Fibroblast of upper back skin (primary cell): ENCODE measurements at regions not wholly inside any gene's neighbourhood (a gene's known extent, or its start where the extent isn't known, plus 50 kb on each side); places are given as distances from the start of the nearest gene placed in this dataset.
A peak's percentile ranks its signal among the peaks of the same experiment; 100 is the strongest.

Source experiments
- DNase-seq: peaks from one replicate; pipeline ENCODE4 v3.0.0-alpha.2; 2013

DNA sequence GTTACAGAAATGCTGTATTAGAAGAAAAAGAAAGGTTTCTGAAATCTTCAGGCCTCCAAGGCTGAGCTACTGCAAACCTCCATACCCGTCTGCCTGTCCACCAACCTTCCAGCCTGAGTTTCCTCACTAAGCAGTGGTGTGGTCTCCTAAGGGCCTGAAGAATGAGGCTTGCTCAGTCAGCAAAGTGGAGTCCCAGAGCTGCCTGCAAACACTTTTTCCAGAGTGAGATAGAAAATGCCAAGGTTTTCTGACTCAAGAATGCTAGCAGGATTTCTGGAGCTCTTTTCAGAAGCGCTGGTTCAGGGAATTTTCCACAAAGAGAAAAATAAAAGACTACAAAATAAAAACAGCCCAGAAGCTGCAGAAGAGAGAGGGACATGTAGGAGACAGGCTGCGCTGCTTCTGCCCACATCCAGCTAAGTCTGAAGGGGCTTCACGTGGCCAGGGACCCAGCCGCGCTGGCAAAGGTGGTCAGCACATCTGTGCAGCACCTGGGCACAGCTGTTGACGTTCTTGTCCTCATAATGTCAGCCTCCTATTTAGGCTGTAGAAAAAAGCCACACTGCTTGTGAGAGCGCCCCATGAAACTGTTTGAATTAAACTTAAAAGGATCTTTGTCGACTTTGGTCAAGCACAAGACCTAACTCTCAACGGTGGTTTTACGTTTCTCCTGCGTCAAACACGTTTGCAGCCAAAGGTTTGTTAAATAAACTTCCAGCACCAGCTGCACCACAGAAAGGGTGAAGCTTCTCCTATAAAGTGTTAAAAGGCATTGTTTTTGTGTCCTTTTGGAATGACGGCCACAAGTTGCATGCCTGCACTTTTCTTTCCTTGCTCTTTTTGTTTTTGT, 209.0 kb downstream of the THBS2 start:
- peak; percentile 31 for DNase-seq

DNA sequence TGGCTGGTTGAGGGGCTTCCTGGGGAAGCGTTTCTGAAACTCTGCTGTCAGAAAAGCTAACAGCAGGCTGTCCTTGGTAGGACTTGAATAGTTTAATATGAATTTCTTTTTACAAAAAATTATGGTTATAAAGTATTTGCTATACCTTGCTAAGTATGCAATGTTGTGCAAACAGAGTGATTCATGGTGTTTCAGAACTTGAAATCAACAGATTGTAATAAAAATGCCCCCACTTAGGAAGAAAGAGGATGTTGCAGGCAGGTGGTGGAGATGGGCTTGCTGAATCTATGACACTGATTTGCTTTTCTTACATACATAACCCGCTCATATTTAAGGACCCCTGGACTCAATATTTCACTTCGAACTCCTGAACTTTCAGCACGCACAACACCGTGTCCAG, 211.6 kb downstream of the THBS2 start:
- peak; percentile 27 for DNase-seq

DNA sequence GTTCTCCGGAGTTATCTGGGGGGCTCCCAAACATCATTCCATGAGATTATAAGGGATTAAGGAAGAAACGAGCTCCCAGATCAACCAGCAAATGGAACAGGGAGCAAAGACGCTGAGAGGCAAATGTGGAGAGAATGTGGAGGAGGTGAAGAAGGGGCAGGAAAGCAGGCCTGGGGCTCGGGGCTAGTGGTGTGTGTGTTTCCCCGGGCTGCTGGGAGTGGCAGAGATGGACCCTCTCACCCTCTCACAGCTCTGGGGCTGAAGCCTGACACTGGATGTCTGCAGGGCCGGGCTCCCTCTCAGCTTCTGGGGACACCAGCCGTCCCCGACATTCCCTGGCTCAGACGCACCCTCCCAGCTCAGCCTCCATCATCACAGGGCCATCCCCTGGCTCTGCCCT, 212.6 kb downstream of the THBS2 start:
- DNase-seq, result no peak

DNA sequence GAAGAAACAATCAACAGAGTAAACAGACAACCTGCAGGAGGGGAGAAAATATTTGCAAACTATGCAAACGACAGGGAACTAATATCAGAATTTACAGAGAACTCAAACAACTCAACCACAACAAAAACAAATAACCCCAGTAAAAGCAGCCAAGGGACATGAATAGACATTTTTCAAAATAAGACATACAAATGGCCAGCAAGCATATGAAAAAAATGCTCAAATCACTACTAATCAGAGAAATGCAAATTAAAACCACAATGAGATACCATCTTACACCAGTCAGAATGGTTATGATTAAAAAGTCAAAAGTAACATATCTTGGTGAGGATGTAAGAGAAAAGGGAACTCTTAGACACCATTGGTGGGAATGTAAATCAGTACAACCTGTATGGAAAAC, 215.0 kb downstream of the THBS2 start:
- no peak for DNase-seq

DNA sequence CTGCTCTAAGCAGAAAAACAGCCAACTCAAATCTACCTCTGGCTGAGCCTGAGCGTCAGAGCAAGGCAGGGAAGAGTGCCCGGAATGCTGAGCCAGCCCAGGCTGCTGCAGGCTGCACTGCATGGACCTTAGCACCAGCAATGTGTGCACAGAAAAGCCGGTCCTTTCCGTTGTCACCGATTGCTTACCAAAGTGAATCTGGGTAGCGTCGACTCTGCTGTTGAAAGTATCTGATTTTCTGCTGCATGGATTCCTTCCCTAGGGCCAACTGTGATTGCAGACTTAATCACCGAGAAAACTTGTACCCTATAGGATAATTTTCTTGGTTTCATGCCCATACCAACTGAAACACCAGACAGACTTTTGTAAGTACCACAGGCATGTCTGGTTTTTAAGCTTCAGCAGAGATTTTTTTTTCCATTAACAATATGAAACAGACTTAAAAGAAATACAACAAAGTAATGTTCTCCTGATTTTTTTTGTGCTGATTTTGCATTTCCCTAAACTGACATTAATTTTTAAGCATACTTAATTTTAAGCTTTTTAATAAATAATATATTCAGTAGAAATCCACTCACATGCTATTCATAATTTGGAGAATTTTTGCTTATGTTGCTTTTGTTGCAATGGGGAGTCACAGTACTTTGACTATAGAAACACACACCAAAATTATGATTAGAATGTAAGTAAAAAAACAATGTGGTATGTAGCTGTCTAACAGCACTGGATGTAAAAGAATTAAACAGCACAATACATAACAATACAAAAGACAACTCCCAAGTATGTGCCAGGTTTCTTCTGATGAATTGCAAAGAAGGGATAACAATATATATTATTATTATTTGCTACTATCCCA, 218.0 kb downstream of the THBS2 start:
- DNase-seq, result peak; percentile 92

DNA sequence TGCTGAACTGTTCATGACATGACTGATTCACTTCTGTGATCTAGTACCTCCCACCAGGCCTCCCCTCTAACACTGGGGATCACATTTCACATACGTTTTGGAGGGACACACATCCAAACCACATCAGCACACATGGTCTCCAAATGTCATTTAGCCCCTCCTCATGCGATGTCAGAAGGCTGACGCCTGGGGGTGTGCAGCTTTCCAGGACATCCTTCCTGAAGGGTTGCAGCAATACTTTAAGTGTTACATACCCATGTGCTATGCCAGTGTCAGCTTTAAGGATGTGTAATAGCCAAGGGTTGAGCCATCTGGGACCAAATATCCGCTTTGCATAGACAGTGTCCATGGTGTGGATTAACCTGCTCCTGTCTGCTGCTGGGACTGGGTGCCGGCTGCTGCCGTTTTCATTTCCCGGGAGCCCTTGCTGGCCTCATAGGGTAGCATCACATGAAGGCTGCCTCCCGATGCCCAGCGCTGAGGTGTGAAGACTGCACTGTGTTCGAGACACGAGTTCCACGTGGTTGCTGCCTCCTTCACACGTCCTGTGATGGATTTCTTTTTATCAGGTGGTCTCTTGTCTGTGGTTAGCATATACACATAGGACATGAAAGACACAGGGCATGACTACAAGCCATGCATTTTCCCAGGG, 219.0 kb downstream of the THBS2 start:
- peak; percentile 89 for DNase-seq

DNA sequence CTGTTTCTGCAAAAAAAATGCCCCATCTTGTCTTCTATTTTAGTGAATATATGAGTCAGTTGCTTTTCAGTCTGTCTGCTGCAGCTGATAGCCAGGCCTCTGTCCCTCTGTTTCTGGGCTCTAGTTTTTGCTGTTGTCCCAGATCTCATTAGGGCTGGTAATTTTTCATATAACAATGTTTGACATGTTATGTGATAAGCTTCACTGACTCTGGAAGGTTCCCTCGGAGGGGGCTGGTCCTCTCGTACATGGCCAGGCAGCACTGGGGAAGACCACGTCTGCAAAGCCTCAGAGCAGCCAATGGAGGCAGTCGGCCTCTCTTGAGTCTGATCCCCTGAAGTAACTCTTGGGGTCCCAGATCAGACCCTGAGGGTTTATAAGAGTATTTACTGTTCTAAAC, 223.8 kb downstream of the THBS2 start:
- DNase-seq, result no peak

DNA sequence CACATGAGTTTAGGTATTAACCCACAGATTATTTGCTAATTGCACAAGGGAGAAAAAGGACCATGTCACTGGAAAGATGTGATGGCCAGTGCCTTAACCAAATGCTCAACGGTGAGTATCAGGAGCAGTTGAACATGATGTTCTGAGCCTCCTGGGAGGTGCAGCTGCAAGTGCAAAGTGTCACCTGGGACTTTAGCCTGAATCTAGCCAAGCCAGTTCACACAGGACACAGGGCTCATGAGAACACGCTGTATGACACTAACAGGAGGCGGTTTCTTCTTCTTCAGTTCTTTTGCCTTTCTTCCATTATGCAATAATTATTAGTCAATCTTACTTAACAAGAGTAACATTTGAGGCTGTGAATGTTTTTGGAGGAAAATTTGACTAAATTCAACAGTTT, 225.3 kb downstream of the THBS2 start:
- no peak for DNase-seq

DNA sequence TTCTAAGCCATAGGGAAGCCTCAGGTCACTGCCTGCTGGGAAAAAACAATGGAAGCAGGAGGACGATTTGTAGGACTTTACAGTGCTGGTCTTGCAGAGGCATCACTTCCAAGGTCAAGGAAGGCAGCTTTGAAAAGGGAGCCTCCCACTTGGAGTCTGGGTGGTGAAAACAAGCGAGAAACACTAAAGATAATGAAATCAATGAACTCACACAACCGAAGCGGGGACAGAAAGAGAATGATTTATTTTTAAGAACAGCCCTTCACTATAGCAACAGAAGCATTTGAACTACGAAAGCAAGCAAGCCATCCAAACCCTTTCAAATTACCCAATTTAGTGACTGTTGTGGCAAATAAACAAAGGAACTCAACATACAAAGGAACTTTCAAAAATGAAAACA, 227.5 kb downstream of the THBS2 start:
- no peak for DNase-seq

DNA sequence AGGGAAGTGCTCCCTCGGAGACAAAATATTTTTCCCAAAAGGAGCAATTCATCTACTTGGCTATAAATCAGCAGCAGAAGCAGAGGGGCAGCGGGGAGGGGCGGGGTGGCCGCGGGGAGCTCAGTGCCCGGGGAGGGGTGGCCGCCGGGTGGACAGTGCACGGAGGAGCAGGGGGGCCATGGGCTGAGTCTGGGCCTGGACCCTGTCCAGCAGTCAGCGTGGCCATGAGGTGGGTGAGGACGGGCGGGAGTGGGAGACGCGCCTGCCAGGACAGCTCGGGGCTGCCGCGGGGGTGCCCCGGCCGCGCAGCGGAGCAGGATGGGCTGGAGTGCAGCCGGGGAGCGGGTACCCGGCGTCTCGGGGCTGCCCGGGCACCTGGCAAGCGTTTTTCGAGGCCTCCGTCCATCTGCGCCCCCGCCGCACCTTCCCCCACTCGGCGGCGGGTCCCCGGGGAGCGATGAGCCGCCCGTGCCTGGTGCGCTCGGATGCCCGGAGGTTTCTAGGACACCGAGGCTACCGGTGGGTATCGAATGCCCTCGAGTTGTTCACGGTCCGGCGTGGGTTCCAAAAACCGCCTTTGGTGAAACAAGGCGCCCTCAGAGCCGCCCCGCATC, 229.5 kb downstream of the THBS2 start:
- DNase-seq, result no peak

DNA sequence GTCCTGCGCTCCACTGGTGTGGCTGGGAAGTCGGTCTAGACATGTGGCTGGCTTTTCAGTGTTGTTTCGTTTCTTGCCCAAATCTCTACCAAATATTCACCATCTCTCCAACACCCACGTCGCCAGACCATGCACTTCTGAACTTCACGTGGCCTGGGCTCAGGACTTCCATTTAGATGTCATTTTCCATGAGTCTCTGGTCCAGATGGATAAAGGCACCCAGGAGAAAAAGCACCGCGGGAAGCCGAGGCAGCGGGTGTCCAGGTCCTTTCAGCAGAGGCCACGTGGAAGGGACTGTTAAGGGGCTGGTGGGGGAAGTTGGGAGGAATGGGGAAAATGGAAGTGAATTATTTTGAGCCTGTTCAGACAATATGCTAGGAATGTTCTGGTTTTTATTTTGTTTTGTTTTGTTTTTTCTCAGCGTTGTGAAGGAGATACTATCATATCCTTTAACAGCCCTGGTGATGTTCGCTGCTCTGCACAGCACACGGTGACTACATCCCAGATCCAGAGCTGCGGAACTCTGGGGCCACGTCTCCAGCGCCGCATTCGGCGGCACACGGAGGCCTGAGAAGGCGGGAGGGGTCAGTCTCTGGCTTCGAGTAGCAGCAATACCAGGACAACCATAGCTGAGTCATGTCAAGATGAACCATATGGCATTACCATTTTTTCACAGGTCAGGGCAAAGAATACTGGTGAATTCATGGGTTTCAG, 230.3 kb downstream of the THBS2 start:
- no peak for DNase-seq

DNA sequence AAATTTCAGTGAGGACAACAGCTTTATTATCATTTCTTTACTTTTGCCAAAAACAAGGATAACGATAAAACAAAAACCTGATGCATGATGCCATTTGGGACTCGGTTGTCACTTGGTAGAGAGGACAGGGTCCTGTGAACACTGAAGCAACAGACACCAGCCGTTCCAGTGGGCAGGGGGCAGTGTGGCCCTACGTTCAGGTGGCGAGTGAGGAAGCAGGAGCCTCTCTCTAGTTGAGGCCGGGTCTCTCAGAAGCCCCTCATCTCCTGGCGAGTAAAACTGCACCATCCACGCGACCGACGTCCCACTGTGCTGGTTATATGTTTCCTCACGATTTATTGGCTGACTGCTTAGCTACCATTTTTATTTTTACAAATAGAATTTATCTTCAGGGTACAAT, 231.6 kb downstream of the THBS2 start:
- DNase-seq, result no peak

DNA sequence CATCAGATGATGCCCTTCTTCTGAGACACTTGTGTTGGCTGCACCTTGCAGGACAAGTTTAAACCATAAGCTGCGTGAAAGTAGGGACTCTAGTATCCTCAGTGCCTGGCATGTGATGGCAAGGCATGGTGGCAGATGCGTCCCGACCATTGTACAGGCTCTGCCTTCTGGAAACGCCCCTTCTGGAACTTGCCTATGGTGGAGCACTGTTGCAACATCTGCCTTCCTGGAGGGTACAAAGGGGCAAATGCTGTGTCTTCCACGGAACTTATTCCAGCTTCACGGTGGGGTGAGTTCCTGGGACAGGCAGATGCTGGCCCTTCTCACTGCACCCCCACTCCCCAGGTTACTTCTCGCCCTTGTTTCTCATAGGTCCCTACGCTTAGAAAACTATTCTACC, 232.8 kb downstream of the THBS2 start:
- no peak for DNase-seq

DNA sequence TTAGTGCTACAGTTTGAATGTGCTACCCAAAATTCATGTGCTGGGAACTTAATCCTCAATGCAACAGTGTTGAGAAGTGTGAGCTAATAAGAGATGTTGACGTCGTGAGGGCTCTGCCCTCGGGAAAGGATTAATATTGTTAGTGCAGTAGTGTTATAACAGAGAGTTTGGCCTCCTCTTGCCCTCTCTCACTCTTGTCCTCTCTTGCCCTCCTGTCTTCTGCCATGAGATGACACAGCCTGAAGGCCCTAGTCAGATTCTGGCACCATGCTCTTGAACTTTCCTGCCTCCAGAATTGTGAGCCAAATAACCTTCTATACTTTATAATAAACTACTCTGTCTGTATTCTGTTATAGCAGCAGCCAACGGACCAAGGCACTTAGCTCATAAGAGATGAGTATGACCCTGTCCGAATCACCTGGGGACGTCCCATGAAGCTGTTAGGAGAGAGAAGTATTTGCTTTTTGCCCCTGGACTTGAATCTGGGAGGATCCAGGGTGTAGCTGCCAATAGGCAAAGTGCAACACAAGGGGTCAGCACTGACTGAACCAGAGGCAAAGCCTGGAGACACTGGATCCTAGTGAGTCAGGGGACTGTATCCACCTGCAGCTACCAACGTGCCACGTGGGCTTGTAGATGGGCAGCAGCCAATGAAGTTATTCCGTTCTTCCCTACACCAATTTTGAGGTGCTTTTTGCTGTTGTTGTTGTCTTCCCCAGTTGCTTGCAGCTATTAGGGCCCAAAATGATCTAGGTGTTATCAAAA, 233.7 kb downstream of the THBS2 start:
- DNase-seq, result no peak

DNA sequence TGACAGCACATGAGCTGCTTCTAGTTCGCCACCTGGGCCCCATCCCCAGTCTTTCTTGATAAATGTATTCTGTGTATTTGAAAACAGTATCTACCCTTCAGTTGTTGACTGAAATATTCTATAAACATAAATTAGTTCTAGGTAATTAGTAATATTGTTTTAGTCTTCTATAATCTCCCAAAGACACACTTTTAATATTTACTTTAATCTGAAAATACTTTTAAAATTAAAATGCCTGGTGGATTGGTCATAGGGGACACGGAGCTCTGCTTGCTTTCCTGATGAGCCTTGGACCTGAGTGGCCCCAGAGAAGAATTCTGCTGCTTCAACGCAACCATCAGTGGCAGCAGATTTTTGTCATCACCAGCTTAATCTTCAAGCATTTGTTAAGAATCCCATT, 234.5 kb downstream of the THBS2 start:
- no peak for DNase-seq

DNA sequence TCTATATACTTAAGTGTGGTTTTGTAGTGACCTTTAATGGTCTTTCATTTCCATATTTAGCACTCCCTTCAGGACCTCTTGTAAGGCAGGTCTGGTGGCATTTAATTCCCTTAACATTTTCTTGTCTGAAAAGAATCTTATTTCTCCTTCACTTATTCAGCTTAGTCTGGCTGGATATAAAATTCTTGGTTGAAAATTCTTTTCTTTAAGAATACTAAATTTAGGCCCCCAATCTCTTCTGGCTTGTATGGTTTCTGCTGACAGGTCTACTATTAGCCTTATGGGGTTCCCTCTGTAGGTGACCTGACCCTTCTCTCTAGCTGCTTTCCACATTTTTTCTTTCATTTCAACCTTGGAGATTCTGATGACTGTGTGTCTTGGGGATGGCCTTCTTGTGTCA, 236.9 kb downstream of the THBS2 start:
- no peak for DNase-seq

DNA sequence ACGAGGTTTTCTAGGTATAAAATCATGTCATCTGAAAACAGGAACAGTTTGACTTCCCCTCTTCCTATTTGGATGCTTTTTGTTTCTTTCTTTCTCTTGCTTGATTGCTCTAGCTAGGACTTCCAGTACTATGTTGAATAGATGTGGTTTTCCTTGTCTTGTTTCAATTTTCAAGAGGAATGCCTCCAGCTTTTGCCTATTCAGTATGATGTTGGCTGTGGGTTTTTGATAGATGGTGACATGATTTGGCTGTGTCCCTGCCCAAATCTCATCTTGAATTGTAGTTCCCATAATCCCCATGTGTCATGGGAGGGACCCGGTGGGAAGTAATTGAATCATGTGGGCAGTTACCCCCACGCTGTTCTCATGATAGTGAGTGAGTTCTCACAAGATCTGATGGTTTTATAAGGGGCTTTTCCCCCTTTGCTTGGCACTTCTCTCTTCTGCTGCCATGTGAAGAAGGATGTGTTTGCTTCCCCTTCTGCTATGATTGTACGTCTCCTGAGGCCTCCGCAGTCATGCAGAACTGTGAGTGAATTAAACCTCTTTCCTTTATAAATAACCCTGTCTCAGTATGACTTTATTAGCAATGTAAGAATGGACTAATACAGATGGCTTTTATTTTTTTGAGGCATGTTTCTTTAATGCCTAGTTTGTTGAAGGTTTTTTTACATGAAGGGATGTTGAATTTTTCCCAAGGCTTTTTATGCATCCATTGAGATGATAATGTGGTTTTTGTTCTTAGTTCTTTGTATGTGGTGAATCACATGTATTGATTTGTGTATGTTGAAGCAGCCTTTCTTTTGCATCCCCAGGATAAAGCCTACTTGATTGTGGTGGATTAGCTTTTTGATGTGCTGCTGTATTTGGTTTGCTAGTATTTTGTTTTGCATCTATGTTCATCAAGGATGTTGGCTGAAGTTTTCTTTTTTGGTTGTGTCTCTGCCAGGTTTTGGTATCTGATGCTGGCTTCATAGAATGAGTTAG, 239.1 kb downstream of the THBS2 start:
- peak; percentile 25 for DNase-seq

DNA sequence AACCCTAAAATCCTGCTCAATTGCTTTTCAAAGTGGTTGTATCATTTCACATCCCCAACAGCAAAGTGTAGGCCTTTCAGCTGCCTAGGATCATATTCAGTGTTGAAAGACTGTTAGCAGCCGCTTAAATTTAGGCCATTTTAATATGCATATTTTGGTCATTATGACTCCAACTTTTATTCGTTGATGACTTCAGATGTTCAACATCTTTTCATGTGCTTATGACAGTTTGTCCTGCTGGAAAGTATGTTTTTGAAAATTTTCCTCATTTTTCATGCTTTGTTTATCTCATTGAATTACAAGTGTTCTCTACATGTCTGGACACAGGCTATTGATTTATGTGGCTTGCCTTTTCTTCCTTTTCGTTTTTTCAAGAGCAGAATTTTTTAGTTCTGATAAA, 244.0 kb downstream of the THBS2 start:
- DNase-seq, result no peak

DNA sequence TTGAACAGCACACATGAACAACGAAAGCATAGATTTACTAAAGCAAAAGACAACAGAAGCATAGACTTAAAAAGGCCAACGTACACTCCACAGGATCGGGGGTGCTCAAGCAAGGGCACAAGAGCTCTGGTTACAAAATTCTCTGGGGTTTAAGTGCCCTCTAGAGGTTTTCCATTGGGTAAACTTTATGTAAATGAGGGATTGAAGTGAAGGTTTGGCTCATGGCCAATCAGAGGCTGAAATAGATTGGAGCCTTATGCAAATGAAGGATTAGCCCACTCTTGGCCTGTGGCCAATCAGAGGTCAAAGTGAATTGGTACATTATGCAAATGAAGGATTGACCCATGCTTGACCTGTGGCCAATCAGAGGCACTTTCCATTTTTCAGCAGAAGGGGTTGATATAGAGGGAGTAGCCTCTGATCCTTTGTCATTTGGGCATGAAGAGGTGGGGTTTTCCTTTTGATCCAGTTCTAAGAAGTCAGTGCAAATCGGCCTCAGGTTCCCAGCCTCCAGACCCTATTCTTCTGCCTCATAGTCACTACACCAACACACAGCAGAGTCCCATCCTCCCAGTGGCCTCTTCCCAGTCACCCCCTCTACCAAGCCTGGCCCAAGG, 244.9 kb downstream of the THBS2 start:
- no peak for DNase-seq

DNA sequence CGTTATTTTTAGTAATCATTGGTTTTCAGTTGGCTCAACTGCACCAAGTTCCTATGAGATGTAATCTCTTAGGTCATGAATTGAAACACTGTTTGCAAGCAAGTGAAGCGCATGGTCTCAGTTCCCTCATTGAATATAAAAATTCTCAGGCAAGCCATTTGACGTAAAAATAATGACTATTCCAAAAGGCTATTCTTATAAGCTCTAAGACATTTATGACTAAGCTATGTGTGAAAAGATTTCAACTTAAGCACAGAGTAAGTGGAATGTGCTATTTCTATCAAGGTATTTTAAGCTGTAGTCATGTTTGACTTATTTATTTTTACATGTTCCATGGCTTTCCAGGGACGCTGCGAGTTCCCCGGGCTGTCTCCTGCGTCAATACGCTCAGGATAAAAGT, 248.5 kb downstream of the THBS2 start:
- DNase-seq, result no peak
